Amniotic epithelial cell (primary cell): ENCODE measurements at regions not wholly inside any gene's neighbourhood (a gene's known extent, or its start where the extent isn't known, plus 50 kb on each side); places are given as distances from the start of the nearest gene placed in this dataset.
"Not testable (repeated sequence)": the region's sequence is repeated elsewhere in the genome, so short reads cannot be mapped to it uniquely, and the experiment has no call there.

Experiments
- DNase-seq: peaks from one replicate; pipeline ENCODE4 v3.0.0-alpha.2; 2010; ENCODE audit warnings: low read depth

- no peak for DNase-seq
These were observed 587.5 kb downstream of the CD109 start for GRCh38 chr6:74283532-74283931.

- no peak for DNase-seq
These were observed 586.2 kb downstream of the CD109 start for GRCh38 chr6:74282143-74282689.

- DNase-seq = no peak
These were observed 584.2 kb downstream of the CD109 start for GRCh38 chr6:74280130-74280692.

GRCh38 chr6:74277777-74278186 lies 581.8 kb downstream of the CD109 start:
- DNase-seq = no peak

- DNase-seq = no peak
These were observed 577.5 kb downstream of the CD109 start for GRCh38 chr6:74273541-74273940.

- no peak for DNase-seq
These were observed 573.5 kb downstream of the CD109 start for GRCh38 chr6:74269600-74269858.

GRCh38 chr6:74268815-74269599 lies 573.0 kb downstream of the CD109 start:
- no peak for DNase-seq

GRCh38 chr6:74259981-74260380 lies 564.0 kb downstream of the CD109 start:
- no peak for DNase-seq

GRCh38 chr6:74256781-74257180 lies 560.8 kb downstream of the CD109 start:
- DNase-seq = no peak

- DNase-seq = no peak
These were observed 560.4 kb downstream of the CD109 start for GRCh38 chr6:74256381-74256780.

GRCh38 chr6:74255007-74255406 lies 559.0 kb downstream of the CD109 start:
- DNase-seq = not testable (repeated sequence)

- peak; percentile 14 for DNase-seq
These were observed 558.1 kb downstream of the CD109 start for GRCh38 chr6:74254147-74254546.

- no peak for DNase-seq
These were observed 557.3 kb downstream of the CD109 start for GRCh38 chr6:74253261-74253660.

GRCh38 chr6:74250161-74250818 lies 554.3 kb downstream of the CD109 start:
- no peak for DNase-seq

GRCh38 chr6:74249658-74250057 lies 553.7 kb downstream of the CD109 start:
- DNase-seq = peak; percentile 70

- DNase-seq = peak; percentile 15
These were observed 553.0 kb downstream of the CD109 start for GRCh38 chr6:74248966-74249365.

- DNase-seq = peak; percentile 80
These were observed 526.8 kb downstream of the CD109 start for GRCh38 chr6:74222768-74223333.

GRCh38 chr6:74213995-74214394 lies 518.0 kb downstream of the CD109 start:
- DNase-seq = no peak

GRCh38 chr6:74208239-74208638 lies 512.2 kb downstream of the CD109 start:
- DNase-seq = no peak

- DNase-seq = no peak
These were observed 503.4 kb downstream of the CD109 start for GRCh38 chr6:74199215-74199915.

- DNase-seq = no peak
These were observed 501.3 kb downstream of the CD109 start for GRCh38 chr6:74197310-74197709.

GRCh38 chr6:74187811-74188210 lies 491.8 kb downstream of the CD109 start:
- no peak for DNase-seq
